ENCODE measurements at regions not wholly inside any gene's neighbourhood (a gene's known extent, or its start where the extent isn't known, plus 50 kb on each side); places are given as distances from the start of the nearest gene placed in this dataset.

- H3K9ac ChIP-seq (ENCODE audit: low read length), result peak overlapping the region; percentile 61
- H3F3A ChIP-seq (ENCODE audit: insufficient read depth, low read length, poor library complexity, severe bottlenecking), result peaks cover 4% of the 10 kb centered on the region
- peak; percentile 67 for TF ChIP-seq EP300 (conservative IDR thresholded peaks at IDR 0.05; ENCODE audit: poor library complexity, severe bottlenecking)
- no peak for TF ChIP-seq CTCF (IDR thresholded peaks at IDR 0.05; ENCODE audit: poor library complexity, severe bottlenecking)
- peak; percentile 46 for TF ChIP-seq RAD21 (conservative IDR thresholded peaks at IDR 0.05)
- TF ChIP-seq TAF1 (IDR thresholded peaks at IDR 0.05; ENCODE audit: low read depth), result peak; percentile 57
- peak; percentile 68 for TF ChIP-seq POLR2AphosphoS5 (IDR thresholded peaks at IDR 0.05)
- TF ChIP-seq EZH2 (IDR thresholded peaks at IDR 0.05; ENCODE audit: borderline replicate concordance, insufficient read depth, low read length, poor library complexity, severe bottlenecking), result no peak
- peak; percentile 58 for TF ChIP-seq REST (IDR thresholded peaks at IDR 0.05; ENCODE audit: borderline replicate concordance)
- TF ChIP-seq MXI1 (conservative IDR thresholded peaks at IDR 0.05; ENCODE audit: poor library complexity, severe bottlenecking), result no peak
- peak; percentile 48 for TF ChIP-seq SMC3 (conservative IDR thresholded peaks at IDR 0.05; ENCODE audit: poor library complexity)
- no peaks in the 10 kb centered on the region for H3K27me3 ChIP-seq (ENCODE audit: insufficient read depth, low read depth, low read length)
- peak overlapping the region; percentile 38 for H2AFZ ChIP-seq (ENCODE audit: low read depth, low read length)
- no peaks in the 10 kb centered on the region for H3K79me2 ChIP-seq (replicated peaks; ENCODE audit: insufficient read depth, low read length)
- H3K9me2 ChIP-seq (ENCODE audit: insufficient read depth, low read length), result no peaks in the 10 kb centered on the region
- peak overlapping the region; percentile 92 for H3K27ac ChIP-seq (ENCODE audit: low read length)
- peak overlapping the region; percentile 29 for H3K4me2 ChIP-seq (ENCODE audit: low read length)
- no peaks in the 10 kb centered on the region for H3K9me3 ChIP-seq (ENCODE audit: low read length)
- H4K20me1 ChIP-seq (ENCODE audit: insufficient read depth), result no peaks in the 10 kb centered on the region
- H3K36me3 ChIP-seq (ENCODE audit: insufficient read depth, low read length), result no peaks in the 10 kb centered on the region
- H3K4me3 ChIP-seq (ENCODE audit: low read length), result peak overlapping the region; percentile 35
Measured at GRCh38 chr16:72312828-72313227, 140.9 kb upstream of the PMFBP1 start.

DNA sequence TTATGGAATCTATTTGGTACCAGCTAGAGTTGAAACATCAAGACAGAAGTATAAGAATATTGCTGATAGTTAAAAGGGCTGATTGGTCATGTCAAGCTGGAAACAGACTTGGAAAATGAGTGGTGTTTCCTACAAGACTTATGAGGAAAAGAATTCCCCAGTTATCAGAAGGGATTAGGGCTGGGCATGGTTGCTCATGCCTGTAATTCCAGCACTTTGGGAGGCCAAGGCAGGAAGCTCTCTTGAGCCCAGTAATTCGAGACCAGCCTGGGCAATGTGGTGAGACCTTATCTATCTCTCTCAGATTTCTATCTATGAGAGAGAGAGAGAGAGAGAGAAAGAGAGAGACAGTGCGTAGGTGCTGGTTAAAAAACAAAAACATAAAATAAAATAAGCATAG is 139.5 kb upstream of the PMFBP1 start:
- Histone ChIP-seq H4K20me1 (ENCODE audit: insufficient read depth) (no peaks in the 10 kb centered on the region), H3K4me3 (ENCODE audit: low read length) (no peak overlapping the region), H3K4me2 (ENCODE audit: low read length) (no peak overlapping the region), H3K9ac (ENCODE audit: low read length) (no peak overlapping the region), H3K9me3 (ENCODE audit: low read length) (no peaks in the 10 kb centered on the region), H3K79me2 (replicated peaks; ENCODE audit: insufficient read depth, low read length) (no peaks in the 10 kb centered on the region), H3K27ac (ENCODE audit: low read length) (peak overlapping the region; percentile 92), H3F3A (ENCODE audit: insufficient read depth, low read length, poor library complexity, severe bottlenecking) (peaks cover 4% of the 10 kb centered on the region), H3K36me3 (ENCODE audit: insufficient read depth, low read length) (no peaks in the 10 kb centered on the region), H2AFZ (ENCODE audit: low read depth, low read length) (no peak overlapping the region), H3K27me3 (ENCODE audit: insufficient read depth, low read depth, low read length) (no peaks in the 10 kb centered on the region), H3K9me2 (ENCODE audit: insufficient read depth, low read length) (no peaks in the 10 kb centered on the region)
- no peak for TF ChIP-seq SMC3 (conservative IDR thresholded peaks at IDR 0.05; ENCODE audit: poor library complexity)
- TF ChIP-seq MXI1 (conservative IDR thresholded peaks at IDR 0.05; ENCODE audit: poor library complexity, severe bottlenecking), result no peak
- TF ChIP-seq POLR2AphosphoS5 (IDR thresholded peaks at IDR 0.05), result no peak
- no peak for TF ChIP-seq EP300 (conservative IDR thresholded peaks at IDR 0.05; ENCODE audit: poor library complexity, severe bottlenecking)
- no peak for TF ChIP-seq RAD21 (conservative IDR thresholded peaks at IDR 0.05)
